Tibial artery (tissue), 4 donors: ENCODE measurements at regions not wholly inside any gene's neighbourhood (a gene's known extent, or its start where the extent isn't known, plus 50 kb on each side); places are given as distances from the start of the nearest gene placed in this dataset.

ENCODE experiments used
- DNase-seq, 2 donors: peaks; one replicate each; pipeline ENCODE4 v3.0.0-alpha.2; 2019
- H3K27ac ChIP-seq, 2 donors: fragments of 200-600 bp; sonication (generic) in 1 of 2; 1 replicate in 1 of 2; 2 replicates in 1 of 2; pipeline ENCODE4 v1.5.1; 2018 to 2019; ENCODE audit warnings: mild to moderate bottlenecking in 1 of 2
- H3K27me3 ChIP-seq, 2 donors: fragments of 200-600 bp; sonication (generic) in 1 of 2; one replicate each; pipeline versions ENCODE4 v1.5.1 to v1.6.0; 2016 to 2019
- H3K36me3 ChIP-seq, 3 donors: fragments of 200-600 bp; sonication (generic) in 2 of 3; one replicate each; pipeline ENCODE4 v1.5.1; 2016 to 2019; ENCODE audit warnings: mild to moderate bottlenecking in 2 of 3
- H3K4me1 ChIP-seq, 4 donors: fragments of 200-600 bp; sonication (generic) in 2 of 4; 1 replicate in 3 of 4; 2 replicates in 1 of 4; pipeline ENCODE4 v1.5.1; 2016 to 2019
- H3K4me3 ChIP-seq, 2 donors: fragments of 200-600 bp; sonication (generic) in 1 of 2; 1 replicate in 1 of 2; 2 replicates in 1 of 2; pipeline ENCODE4 v1.5.1; 2018 to 2019; ENCODE audit warnings: mild to moderate bottlenecking in 2 of 2
- H3K9me3 ChIP-seq, 3 donors: fragments of 200-600 bp; sonication (generic) in 1 of 3; one replicate each; pipeline ENCODE4 v1.5.1; 2016 to 2019
- intact Hi-C: fragments of 100-400 bp; cut with DNase I; formaldehyde crosslinking; loops from one replicate; pipeline ENCODE4 v1.15.0; 2023; ENCODE audit warnings: low total_unique reads
- TF ChIP-seq, protein P1 (sequence below), 2 experiments: fragments of 200-600 bp in 1 of 2; fragments of 450-650 bp in 1 of 2; IDR thresholded peaks; one replicate each; pipeline ENCODE4 v1.5.1; 2017 to 2019; ENCODE audit warnings: antibody characterized with exemption in 2 of 2, mild to moderate bottlenecking in 1 of 2, moderate library complexity in 1 of 2

DNA sequence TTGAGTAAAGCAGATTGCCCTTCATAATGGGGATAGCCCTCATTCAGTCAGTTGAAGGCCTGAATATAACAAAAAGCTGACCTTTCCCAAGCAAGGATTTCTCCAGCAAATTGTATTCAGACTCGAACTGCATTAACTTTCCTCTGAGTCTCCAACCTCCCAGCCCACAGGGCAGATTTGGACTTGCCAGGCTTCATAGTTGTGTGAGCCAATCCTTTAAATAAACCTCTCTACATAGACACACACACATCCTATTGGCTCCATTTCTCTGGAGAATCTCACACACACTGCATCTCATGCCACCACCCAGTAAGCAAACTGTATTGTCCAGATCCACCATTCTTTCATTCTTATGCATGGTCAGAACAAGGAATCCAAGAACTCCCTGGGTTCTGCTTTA, 225.1 kb downstream of the MPDZ start:
- H3K27ac ChIP-seq, result no peak overlapping the region
- TF ChIP-seq, protein P1, sequence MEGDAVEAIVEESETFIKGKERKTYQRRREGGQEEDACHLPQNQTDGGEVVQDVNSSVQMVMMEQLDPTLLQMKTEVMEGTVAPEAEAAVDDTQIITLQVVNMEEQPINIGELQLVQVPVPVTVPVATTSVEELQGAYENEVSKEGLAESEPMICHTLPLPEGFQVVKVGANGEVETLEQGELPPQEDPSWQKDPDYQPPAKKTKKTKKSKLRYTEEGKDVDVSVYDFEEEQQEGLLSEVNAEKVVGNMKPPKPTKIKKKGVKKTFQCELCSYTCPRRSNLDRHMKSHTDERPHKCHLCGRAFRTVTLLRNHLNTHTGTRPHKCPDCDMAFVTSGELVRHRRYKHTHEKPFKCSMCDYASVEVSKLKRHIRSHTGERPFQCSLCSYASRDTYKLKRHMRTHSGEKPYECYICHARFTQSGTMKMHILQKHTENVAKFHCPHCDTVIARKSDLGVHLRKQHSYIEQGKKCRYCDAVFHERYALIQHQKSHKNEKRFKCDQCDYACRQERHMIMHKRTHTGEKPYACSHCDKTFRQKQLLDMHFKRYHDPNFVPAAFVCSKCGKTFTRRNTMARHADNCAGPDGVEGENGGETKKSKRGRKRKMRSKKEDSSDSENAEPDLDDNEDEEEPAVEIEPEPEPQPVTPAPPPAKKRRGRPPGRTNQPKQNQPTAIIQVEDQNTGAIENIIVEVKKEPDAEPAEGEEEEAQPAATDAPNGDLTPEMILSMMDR (IDR thresholded peaks at IDR 0.05), result no peak
- intact Hi-C loops, result no loop called here

More for the DNA sequence above, 225.1 kb downstream of the MPDZ start:
- H3K4me3 ChIP-seq, result no peak overlapping the region
- DNase-seq, result no peak
- H3K36me3 ChIP-seq, result no peaks in the 10 kb centered on the region
- H3K4me1 ChIP-seq, result no peaks in the 10 kb centered on the region
- H3K27me3 ChIP-seq, result no peaks in the 10 kb centered on the region
- H3K9me3 ChIP-seq, result no peaks in the 10 kb centered on the region
